Gastrocnemius medialis (tissue), 4 donors: ENCODE measurements at regions not wholly inside any gene's neighbourhood (a gene's known extent, or its start where the extent isn't known, plus 50 kb on each side); places are given as distances from the start of the nearest gene placed in this dataset.

Source experiments
- ATAC-seq, 2 donors: fragments of 150-250 bp; one replicate each; pipeline ENCODE4 v1.9.1; 2016
- DNase-seq, 2 donors: peaks; one replicate each; pipeline ENCODE4 v3.0.0-alpha.2; 2019
- H3K27ac ChIP-seq, 4 donors: fragments of 200-600 bp; sonication (generic); 1 replicate in 1 of 4; 2 replicates in 3 of 4; pipeline ENCODE4 v1.5.1; 2016 to 2018; ENCODE audit warnings: mild to moderate bottlenecking in 2 of 4, moderate library complexity in 1 of 4
- H3K27me3 ChIP-seq, 3 donors: fragments of 200-600 bp; sonication (generic) in 2 of 3; 1 replicate in 1 of 3; 2 replicates in 2 of 3; pipeline versions ENCODE4 v1.5.1 to v1.6.0; 2016 to 2019; ENCODE audit warnings: mild to moderate bottlenecking in 1 of 3, moderate library complexity in 1 of 3
- H3K36me3 ChIP-seq, 2 donors: fragments of 200-600 bp; sonication (generic) in 1 of 2; one replicate each; pipeline ENCODE4 v1.5.1; 2017 to 2018
- H3K4me1 ChIP-seq, 2 donors: fragments of 200-600 bp; sonication (generic) in 1 of 2; one replicate each; pipeline ENCODE4 v1.5.1; 2016 to 2017; ENCODE audit warnings: mild to moderate bottlenecking in 2 of 2
- H3K4me3 ChIP-seq, 4 donors: fragments of 200-600 bp; sonication (generic) in 3 of 4; 1 replicate in 1 of 4; 2 replicates in 3 of 4; pipeline ENCODE4 v1.5.1; 2016 to 2019; ENCODE audit warnings: mild to moderate bottlenecking in 2 of 4
- H3K9me3 ChIP-seq, 3 donors: fragments of 200-600 bp; sonication (generic) in 2 of 3; 1 replicate in 1 of 3; 2 replicates in 2 of 3; pipeline ENCODE4 v1.5.1; 2016 to 2019
- CTCF ChIP-seq, 5 experiments: fragments of 450-650 bp in 3 of 5; fragments of 200-600 bp in 2 of 5; sonication (generic) in 2 of 5; IDR thresholded peaks in 4 of 5; conservative IDR thresholded peaks in 1 of 5; 1 replicate in 4 of 5; 2 replicates in 1 of 5; pipeline ENCODE4 v1.5.1; 2016 to 2019; ENCODE audit warnings: antibody characterized with exemption in 5 of 5, mild to moderate bottlenecking in 3 of 5, moderate library complexity in 3 of 5
- POLR2A ChIP-seq, 2 donors: fragments of 450-650 bp; IDR thresholded peaks; one replicate each; pipeline ENCODE4 v1.6.1; 2017; ENCODE audit warnings: antibody characterized with exemption in 2 of 2, mild to moderate bottlenecking in 2 of 2, moderate library complexity in 2 of 2
- in situ Hi-C, 4 donors: fragments of 200-750 bp; cut with MboI; loops; one replicate each; pipeline versions ENCODE4 v1.15.0 to v1.8.0; 2017; ENCODE audit warnings: low sequenced_read_pairs in 4 of 4
- intact Hi-C: fragments of 100-400 bp; cut with DNase I; formaldehyde crosslinking; loops from one replicate; pipeline ENCODE4 v1.15.1; 2023; ENCODE audit warnings: low total_unique reads

- Histone ChIP-seq H3K27ac (no peak overlapping the region), H3K9me3 (no peaks in the 10 kb centered on the region), H3K4me1 (no peaks in the 10 kb centered on the region), H3K27me3 (no peaks in the 10 kb centered on the region), H3K4me3 (no peak overlapping the region), H3K36me3 (no peaks in the 10 kb centered on the region)
- TF ChIP-seq POLR2A (IDR thresholded peaks at IDR 0.05) (no peak), CTCF (IDR thresholded peaks at IDR 0.05 in 4 of 5, conservative IDR thresholded peaks at IDR 0.05 in 1 of 5) (no peak)
- in situ Hi-C loops: no loop called here
- intact Hi-C loops: no loop called here
- ATAC-seq: no peak
- no peak for DNase-seq
Measured at GRCh38 chr6:56005426-56005825, 130.0 kb upstream of the BMP5 start.

GRCh38 chr6:56004426-56004825 is 129.0 kb upstream of the BMP5 start:
- DNase-seq (no peak), ATAC-seq (no peak)
- no peaks in the 10 kb centered on the region for H3K9me3 ChIP-seq
- intact Hi-C loops (no loop called here), in situ Hi-C loops (no loop called here)
- H3K4me3 ChIP-seq: no peak overlapping the region
- no peaks in the 10 kb centered on the region for H3K27me3 ChIP-seq
- H3K4me1 ChIP-seq: no peaks in the 10 kb centered on the region
- no peak overlapping the region for H3K27ac ChIP-seq
- no peaks in the 10 kb centered on the region for H3K36me3 ChIP-seq
- TF ChIP-seq POLR2A (IDR thresholded peaks at IDR 0.05): no peak
- no peak for TF ChIP-seq CTCF (IDR thresholded peaks at IDR 0.05 in 4 of 5, conservative IDR thresholded peaks at IDR 0.05 in 1 of 5)

- DNase-seq (no peak), ATAC-seq (no peak)
- no peak overlapping the region for H3K27ac ChIP-seq
- intact Hi-C loops: no loop called here
- H3K9me3 ChIP-seq: no peaks in the 10 kb centered on the region
- no peak overlapping the region for H3K4me3 ChIP-seq
- in situ Hi-C loops: no loop called here
- no peaks in the 10 kb centered on the region for H3K4me1 ChIP-seq
- no peak for TF ChIP-seq POLR2A (IDR thresholded peaks at IDR 0.05)
- TF ChIP-seq CTCF (IDR thresholded peaks at IDR 0.05 in 4 of 5, conservative IDR thresholded peaks at IDR 0.05 in 1 of 5): no peak
- H3K36me3 ChIP-seq: no peaks in the 10 kb centered on the region
- H3K27me3 ChIP-seq: no peaks in the 10 kb centered on the region
Measured at GRCh38 chr6:56003616-56004015, 128.2 kb upstream of the BMP5 start.

GRCh38 chr6:56002336-56002735 is 126.9 kb upstream of the BMP5 start:
- H3K4me1 ChIP-seq: no peaks in the 10 kb centered on the region
- in situ Hi-C loops: no loop called here
- DNase-seq: no peak
- no peak for TF ChIP-seq CTCF (IDR thresholded peaks at IDR 0.05 in 4 of 5, conservative IDR thresholded peaks at IDR 0.05 in 1 of 5)
- TF ChIP-seq POLR2A (IDR thresholded peaks at IDR 0.05): no peak
- H3K27ac ChIP-seq: no peak overlapping the region
- ATAC-seq: no peak
- H3K9me3 ChIP-seq: no peaks in the 10 kb centered on the region
- H3K27me3 ChIP-seq: no peaks in the 10 kb centered on the region
- intact Hi-C loops: no loop called here
- no peaks in the 10 kb centered on the region for H3K36me3 ChIP-seq
- H3K4me3 ChIP-seq: no peak overlapping the region

- intact Hi-C loops: no loop called here
- TF ChIP-seq CTCF (IDR thresholded peaks at IDR 0.05 in 4 of 5, conservative IDR thresholded peaks at IDR 0.05 in 1 of 5): no peak
- TF ChIP-seq POLR2A (IDR thresholded peaks at IDR 0.05): no peak
- ATAC-seq (no peak), DNase-seq (no peak)
- H3K4me3 ChIP-seq: no peak overlapping the region
- no peak overlapping the region for H3K27ac ChIP-seq
- H3K9me3 ChIP-seq: no peaks in the 10 kb centered on the region
- H3K4me1 ChIP-seq: no peaks in the 10 kb centered on the region
- in situ Hi-C loops: loop anchor here in 2 of 4 donors (25.0 kb wide), 2 partner anchors 289 to 711 kb away; no protein-coding TSS in a partner anchor
- H3K36me3 ChIP-seq: no peaks in the 10 kb centered on the region
- no peaks in the 10 kb centered on the region for H3K27me3 ChIP-seq
Measured at GRCh38 chr6:55998576-55998975, 123.2 kb upstream of the BMP5 start.
